ENCODE measurements at regions not wholly inside any gene's neighbourhood (a gene's known extent, or its start where the extent isn't known, plus 50 kb on each side); places are given as distances from the start of the nearest gene placed in this dataset.

DNA sequence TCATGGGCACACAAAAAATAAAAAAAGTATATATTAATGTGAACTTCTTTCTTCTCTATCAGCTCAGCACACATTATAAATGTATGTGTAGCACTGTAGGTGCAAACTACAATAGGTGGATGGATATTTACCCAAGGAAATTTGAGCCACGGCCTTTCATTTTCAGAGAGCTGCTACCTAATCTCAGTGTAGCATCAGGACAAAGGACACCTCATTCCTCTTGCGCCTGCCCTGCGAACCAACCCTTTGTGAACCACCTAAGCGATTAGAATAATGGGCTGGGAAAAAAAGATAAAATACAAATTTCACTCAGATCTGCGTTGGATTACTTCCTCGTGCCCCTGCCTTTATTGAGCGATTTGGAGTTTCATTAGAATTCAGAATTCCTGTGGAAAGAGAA, 263.2 kb downstream of the NR2F2 start:
- TF ChIP-seq, protein P1, sequence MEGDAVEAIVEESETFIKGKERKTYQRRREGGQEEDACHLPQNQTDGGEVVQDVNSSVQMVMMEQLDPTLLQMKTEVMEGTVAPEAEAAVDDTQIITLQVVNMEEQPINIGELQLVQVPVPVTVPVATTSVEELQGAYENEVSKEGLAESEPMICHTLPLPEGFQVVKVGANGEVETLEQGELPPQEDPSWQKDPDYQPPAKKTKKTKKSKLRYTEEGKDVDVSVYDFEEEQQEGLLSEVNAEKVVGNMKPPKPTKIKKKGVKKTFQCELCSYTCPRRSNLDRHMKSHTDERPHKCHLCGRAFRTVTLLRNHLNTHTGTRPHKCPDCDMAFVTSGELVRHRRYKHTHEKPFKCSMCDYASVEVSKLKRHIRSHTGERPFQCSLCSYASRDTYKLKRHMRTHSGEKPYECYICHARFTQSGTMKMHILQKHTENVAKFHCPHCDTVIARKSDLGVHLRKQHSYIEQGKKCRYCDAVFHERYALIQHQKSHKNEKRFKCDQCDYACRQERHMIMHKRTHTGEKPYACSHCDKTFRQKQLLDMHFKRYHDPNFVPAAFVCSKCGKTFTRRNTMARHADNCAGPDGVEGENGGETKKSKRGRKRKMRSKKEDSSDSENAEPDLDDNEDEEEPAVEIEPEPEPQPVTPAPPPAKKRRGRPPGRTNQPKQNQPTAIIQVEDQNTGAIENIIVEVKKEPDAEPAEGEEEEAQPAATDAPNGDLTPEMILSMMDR (IDR thresholded peaks at IDR 0.05; ENCODE audit: insufficient read depth, low read depth, low read length): no peak
- DNase-seq (ENCODE audit: low read depth): no peak
- no peak overlapping the region for H3K4me3 ChIP-seq (ENCODE audit: low read depth, low read length)

DNA sequence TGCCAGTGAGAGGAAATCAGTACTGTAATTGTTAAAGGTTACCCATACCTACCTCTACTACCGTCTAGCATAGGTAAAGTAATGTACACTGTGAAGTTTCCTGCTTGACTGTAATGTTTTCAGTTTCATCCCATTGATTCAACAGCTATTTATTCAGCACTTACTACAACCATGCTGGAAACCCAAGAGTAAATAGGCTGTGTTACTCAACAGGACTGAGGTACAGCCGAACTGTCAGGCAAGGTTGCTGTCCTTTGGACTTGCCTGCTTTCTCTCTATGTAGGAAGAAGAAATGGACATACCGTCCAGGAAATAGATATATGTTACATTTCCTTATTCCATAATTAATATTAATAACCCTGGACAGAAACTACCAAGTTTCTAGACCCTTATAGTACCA, 265.5 kb downstream of the NR2F2 start:
- H3K4me3 ChIP-seq (ENCODE audit: low read depth, low read length): no peak overlapping the region
- TF ChIP-seq, protein P1 (IDR thresholded peaks at IDR 0.05; ENCODE audit: insufficient read depth, low read depth, low read length): no peak
- DNase-seq (ENCODE audit: low read depth): no peak

DNA sequence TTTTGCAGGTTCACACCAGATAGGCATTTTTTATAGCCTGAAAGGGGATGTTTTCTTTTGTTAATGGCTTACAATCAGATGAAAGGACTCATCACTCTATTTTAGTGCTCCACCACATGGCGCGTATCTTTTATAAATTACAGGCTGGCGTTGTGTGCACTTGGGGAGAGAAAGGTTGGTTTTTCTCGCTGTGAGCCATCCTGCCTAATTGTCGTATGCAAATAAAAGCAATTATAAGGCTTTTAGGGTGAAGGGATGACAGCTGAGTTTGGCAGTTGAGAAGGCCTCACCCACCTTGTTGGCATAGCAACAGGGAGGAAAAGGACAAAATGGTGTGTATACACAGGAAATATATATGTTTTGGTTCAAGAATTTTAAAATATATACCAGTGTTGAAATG, 268.0 kb downstream of the NR2F2 start:
- TF ChIP-seq, protein P1 (IDR thresholded peaks at IDR 0.05; ENCODE audit: insufficient read depth, low read depth, low read length): no peak
- H3K4me3 ChIP-seq (ENCODE audit: low read depth, low read length): no peak overlapping the region
- DNase-seq (ENCODE audit: low read depth): no peak

DNA sequence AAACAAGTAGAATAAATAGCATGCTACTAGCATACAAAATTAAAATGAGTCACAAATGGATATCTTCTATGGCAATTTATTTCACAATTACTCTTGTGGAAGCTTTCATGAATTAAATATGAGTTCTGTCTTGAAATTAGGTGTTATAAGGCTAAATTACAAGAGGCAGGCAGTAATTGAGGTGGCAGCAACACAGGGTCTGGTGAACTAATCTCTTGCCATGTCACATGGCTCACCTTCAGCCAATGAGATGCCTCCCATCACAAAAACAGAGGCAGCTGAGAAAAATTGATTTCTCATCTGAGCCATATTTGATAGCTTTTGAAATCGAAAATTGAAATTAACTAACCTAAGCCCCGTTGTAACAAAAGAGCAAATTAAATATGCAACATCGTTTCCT, 268.8 kb downstream of the NR2F2 start:
- TF ChIP-seq, protein P1 (IDR thresholded peaks at IDR 0.05; ENCODE audit: insufficient read depth, low read depth, low read length): no peak
- no peak overlapping the region for H3K4me3 ChIP-seq (ENCODE audit: low read depth, low read length)
- no peak for DNase-seq (ENCODE audit: low read depth)

DNA sequence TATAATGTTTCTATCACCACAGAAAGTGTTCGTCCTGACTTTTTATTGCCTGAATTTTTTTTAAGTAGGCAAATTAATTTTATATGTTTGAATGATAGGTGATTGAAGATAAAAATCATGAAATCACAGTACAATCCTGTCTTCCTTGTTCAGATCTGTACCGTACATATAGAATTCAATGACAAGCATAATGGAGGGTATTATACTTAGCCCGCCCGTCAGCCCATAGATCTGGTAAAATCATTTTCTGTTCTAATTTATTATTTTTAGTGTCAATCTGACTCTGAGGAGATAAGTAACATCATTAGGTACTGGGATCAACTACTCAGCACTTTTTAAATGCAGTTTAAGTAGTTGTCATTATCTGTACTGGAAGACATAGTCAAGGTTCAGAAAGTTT, 269.9 kb downstream of the NR2F2 start:
- DNase-seq (ENCODE audit: low read depth): no peak
- H3K4me3 ChIP-seq (ENCODE audit: low read depth, low read length): no peak overlapping the region
- TF ChIP-seq, protein P1 (IDR thresholded peaks at IDR 0.05; ENCODE audit: insufficient read depth, low read depth, low read length): no peak

DNA sequence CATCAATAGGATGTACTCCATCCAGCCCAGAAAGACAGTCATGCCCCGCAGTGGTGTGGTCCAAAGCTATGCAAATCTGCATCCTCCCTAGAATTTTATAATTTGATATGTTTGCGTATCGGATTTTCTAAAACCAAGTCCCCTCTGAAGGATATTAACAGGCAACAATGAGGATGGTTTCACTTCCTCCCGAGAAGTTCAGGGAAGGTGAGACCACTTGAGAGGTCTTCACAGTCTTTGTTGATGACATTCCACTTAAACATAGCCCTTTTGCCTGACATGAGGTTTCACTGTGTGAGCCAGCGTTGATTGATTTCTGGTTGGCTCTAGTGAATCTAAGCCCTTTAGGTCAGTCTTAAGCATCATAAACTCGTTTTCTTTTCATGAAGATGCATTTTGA, 276.1 kb downstream of the NR2F2 start:
- no peak overlapping the region for H3K4me3 ChIP-seq (ENCODE audit: low read depth, low read length)
- DNase-seq (ENCODE audit: low read depth): no peak
- TF ChIP-seq, protein P1 (IDR thresholded peaks at IDR 0.05; ENCODE audit: insufficient read depth, low read depth, low read length): no peak

DNA sequence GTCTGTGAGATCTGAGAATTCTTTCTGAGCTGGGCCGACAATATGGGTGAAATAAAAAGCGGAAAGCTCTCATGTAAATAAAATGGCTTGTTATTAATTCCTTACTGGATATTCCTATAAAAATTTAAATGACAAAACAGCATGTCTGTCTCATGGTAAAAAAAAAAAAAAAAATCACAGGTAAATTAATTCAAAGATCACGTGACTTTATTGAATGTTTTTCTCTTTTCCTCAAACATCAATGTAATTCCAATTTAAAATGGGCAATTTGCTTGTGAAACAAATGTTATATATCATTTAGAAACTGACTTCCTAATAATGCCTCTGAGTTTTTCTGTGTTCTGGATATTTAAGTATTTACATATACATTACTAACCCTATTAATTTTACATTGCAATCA, 280.3 kb downstream of the NR2F2 start:
- TF ChIP-seq, protein P1 (IDR thresholded peaks at IDR 0.05; ENCODE audit: insufficient read depth, low read depth, low read length): no peak
- H3K4me3 ChIP-seq (ENCODE audit: low read depth, low read length): no peak overlapping the region
- DNase-seq (ENCODE audit: low read depth): no peak

All from fibroblast of villous mesenchyme (primary cell).